ENCODE measurements at regions not wholly inside any gene's neighbourhood (a gene's known extent, or its start where the extent isn't known, plus 50 kb on each side); places are given as distances from the start of the nearest gene placed in this dataset.
"Not testable (repeated sequence)": the region's sequence is repeated elsewhere in the genome, so short reads cannot be mapped to it uniquely, and the experiment has no call there.

DNA sequence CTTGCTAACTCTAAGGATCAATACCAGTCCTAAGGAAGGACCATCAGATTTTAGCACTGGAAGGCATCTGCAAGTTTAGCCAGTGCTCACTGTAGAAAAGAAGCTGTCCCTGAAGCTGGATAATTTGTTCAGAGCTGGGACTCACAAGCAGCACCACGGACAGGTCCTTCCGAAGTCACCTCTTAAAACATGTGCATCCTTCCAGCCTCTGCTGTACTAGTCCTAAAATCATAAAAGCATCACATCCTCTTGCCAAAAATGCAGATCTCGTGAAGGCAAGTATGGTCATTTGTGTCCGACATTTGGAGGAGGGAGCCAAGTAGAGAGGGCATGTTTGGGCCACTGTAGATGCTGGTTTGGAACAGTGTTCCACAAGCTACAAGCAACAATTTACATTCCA, 506.9 kb downstream of the RBFOX1 start:
- in situ Hi-C loops (cut with HindIII; ENCODE audit: low sequenced_read_pairs), result no loop called here
- no peak for DNase-seq (ENCODE audit: low spot score)

DNA sequence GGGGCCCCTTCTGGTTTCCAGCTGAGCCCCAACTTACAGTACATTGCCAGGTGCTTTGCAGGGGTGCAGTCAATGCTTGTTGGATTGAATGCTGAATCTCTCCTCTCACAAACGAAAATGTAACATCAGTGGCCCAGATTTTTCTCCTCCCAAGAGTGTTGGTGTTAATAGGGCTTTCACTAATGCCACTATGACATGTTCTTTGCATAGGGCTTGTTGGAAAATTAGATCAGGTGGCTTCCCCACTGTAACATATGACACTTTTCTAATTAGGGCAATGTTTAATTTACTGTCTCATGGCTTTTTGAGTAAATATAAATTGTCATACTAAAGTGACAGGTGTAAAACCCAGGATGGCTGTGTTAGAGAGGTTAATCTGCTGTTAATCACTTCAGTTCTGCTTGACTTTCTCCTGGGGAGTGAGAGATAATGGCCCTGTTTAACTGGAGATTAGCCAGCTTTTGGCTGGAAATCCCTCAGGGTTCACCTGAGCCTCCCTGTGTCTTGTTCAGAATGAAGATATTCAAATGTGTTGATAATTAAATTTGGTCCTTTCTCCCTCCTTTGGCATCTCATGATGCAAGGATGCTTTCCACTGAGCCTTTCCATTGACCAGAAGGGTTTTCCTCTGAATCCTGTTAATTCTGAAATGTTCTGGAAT, 502.3 kb downstream of the RBFOX1 start:
- in situ Hi-C loops (cut with HindIII; ENCODE audit: low sequenced_read_pairs), result no loop called here
- peak; percentile 15 for DNase-seq (ENCODE audit: low spot score)

DNA sequence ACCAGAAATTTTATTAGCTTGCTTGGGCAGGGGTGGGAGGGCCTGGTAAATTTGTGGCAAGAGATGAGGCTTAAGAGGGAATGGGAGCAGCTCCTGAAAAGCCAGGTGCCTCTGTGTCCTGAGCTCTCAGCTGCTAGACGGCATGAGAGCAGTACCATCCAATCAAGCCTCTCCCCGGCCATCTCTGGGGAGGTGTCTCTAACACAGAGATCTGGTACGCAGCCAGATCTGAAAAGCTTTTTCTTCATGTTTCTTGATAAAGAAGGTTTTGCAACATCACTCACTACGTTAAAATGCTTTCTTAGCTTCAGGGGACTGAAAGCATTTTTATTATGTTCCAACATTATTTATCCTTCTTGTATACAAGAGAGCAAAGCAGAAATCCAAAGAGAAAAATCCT, 488.2 kb downstream of the RBFOX1 start:
- in situ Hi-C loops (cut with HindIII; ENCODE audit: low sequenced_read_pairs), result no loop called here
- DNase-seq (ENCODE audit: low spot score), result no peak

DNA sequence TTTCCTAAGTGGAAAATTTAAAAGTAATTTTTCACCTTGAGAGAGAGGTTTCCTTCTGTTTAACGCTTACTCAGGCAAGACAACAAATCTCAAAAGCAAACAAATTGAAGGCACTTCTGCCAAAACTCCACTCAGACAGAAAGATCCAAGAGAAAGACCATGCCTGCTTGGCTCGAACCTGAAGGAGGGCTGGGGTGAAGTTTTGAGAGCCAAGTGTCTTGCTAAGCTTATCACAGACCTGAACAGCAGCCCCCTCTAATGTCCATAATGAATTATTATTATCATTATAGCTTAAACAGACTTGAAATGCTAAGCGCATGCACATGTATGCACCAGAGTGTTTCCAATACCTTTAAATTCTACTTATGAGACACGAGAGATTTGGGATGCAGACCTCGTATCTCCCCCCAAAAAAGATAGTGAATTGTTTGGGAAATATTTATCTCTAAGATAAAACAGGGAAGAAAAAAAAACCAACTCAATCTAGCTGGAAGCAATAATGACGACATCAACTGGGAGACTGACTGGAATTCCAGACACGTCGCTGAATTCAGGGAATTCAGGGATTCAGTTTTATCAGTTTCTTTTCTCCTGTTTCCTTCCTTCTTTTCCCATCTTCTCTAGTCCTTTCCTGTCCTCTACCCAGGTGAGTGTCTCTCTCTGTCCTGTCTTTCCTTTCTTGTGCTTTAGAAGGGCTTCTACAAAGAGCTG, 473.2 kb downstream of the RBFOX1 start:
- in situ Hi-C loops (cut with HindIII; ENCODE audit: low sequenced_read_pairs), result no loop called here
- peak; percentile 15 for DNase-seq (ENCODE audit: low spot score)

GRCh38 chr16:7804635-7805195, 472.1 kb downstream of the RBFOX1 start:
- in situ Hi-C loops (cut with HindIII; ENCODE audit: low sequenced_read_pairs), result no loop called here
- no peak for DNase-seq (ENCODE audit: low spot score)

GRCh38 chr16:7792346-7792745, 459.7 kb downstream of the RBFOX1 start:
- in situ Hi-C loops (cut with HindIII; ENCODE audit: low sequenced_read_pairs), result no loop called here
- DNase-seq (ENCODE audit: low spot score), result peak; percentile 95

DNA sequence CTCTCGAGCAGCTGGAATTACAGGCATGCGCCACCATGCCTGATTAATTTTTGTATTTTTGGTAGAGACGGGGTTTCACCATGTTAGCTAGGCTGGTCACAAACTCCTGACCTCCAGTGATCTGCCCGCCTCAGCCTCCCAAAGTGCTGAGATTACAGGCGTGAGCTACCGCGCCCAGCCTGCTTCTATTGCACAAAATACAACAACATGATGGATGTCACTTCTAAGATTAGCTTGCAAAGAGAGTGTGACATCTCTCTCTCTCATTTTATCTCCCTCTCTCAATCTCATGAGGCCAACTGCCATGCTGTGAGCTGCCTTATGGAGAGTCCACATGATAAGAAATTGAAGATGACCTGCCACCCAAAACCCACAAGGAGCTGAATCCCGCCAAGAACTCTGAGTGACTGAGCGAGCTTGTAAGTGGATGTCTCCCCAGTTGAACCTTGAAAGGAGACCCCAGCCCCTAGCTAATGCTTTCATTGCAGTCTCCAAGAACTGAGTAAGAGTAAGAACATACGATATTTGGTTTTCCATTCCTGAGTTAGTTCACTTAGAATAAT, 458.5 kb downstream of the RBFOX1 start:
- no peak for DNase-seq (ENCODE audit: low spot score)
- in situ Hi-C loops (cut with HindIII; ENCODE audit: low sequenced_read_pairs), result no loop called here

DNA sequence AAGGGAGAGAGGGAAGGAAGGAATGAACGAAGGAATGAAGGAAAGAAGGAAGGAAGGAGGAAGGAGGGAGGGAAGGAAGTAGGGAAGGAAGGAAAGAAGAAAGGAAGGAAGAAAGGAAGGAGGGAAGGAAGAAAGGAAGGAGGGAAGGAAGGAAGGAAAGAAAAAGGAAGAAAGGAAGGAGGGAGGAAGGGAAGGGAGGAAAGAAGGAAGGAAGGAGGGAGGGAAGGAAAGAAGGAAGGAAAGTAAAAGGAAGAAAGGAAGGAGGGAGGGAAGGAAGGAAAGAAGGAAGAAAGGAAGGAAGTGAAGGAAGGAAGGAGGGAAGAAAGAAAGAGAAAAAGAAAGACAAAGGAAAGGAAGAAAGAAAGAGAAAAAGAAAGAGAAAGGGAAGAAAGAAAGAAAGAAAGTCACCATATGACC, 442.4 kb downstream of the RBFOX1 start:
- no peak for DNase-seq (ENCODE audit: low spot score)
- in situ Hi-C loops (cut with HindIII; ENCODE audit: low sequenced_read_pairs), result no loop called here

DNA sequence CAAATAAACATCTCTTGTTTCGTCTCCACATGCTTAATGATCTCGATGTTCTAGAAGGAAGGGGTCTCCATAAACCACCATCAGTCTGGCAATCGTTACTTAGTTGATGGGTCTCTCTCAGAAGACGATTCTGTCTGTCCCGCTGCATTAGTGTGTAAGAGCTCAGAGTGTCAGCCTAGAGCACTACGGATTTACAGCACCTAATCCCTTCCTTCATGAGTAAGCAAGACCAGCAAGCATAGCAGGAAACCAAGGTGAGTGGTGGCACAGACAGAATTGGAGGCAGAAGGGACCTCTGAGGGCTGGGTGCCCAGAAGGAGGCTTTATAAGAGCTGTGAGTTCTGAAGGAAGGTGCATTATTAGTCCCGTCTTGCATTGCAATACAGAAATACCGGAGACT, 440.1 kb downstream of the RBFOX1 start:
- in situ Hi-C loops (cut with HindIII; ENCODE audit: low sequenced_read_pairs), result no loop called here
- DNase-seq (ENCODE audit: low spot score), result no peak

DNA sequence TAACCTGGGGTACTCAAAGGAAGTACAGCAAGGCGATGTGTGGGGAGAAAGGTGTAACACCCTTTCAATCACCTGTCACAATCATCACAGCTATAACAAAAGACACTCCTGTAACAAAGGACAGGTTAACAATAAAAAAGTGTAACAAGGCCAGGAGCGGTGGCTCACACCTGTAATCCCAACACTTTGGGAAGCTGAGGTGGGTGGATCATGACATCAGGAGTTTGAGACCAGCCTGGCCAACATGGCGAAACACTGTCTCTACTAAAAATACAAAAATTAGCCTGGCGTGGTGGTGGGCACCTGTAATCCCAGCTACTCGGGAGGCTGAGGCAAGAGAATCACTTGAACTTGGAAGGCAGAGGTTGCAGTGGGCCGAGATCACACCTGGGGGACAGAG, 436.4 kb downstream of the RBFOX1 start:
- in situ Hi-C loops (cut with HindIII; ENCODE audit: low sequenced_read_pairs); DNase-seq (ENCODE audit: low spot score): not testable (repeated sequence)

GRCh38 chr16:7765079-7765550, 432.5 kb downstream of the RBFOX1 start:
- no peak for DNase-seq (ENCODE audit: low spot score)
- in situ Hi-C loops (cut with HindIII; ENCODE audit: low sequenced_read_pairs), result no loop called here

DNA sequence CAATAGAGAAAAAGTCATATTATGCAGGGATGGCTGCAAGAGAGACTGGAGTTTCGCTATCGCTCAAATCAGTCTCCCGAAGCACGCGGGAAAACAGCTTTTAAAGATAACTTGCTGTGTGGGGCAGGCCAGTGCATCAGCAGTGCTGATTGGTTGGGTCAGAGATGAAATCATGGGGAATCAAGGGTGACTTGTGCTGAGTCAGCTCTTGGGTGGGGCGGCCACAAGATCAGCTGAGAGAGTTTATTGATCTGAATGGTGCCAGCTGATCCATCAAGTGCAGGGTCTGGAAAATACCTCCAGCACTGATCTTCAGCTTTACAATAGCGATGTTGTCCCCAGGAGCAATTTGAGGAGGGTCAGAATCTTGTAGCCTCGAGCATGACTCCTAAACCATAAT, 430.5 kb downstream of the RBFOX1 start:
- DNase-seq (ENCODE audit: low spot score), result no peak
- in situ Hi-C loops (cut with HindIII; ENCODE audit: low sequenced_read_pairs), result no loop called here

All from G401 (cell line).